ENCODE measurements at regions not wholly inside any gene's neighbourhood (a gene's known extent, or its start where the extent isn't known, plus 50 kb on each side); places are given as distances from the start of the nearest gene placed in this dataset.

- TF ChIP-seq CTCF (IDR thresholded peaks at IDR 0.05): no peak
These were observed 929.5 kb downstream of the KCNA4 start for GRCh38 chr11:29087200-29087812.

- TF ChIP-seq CTCF (IDR thresholded peaks at IDR 0.05): no peak
These were observed 941.1 kb downstream of the KCNA4 start for GRCh38 chr11:29075726-29076125.

GRCh38 chr11:29063630-29064361 lies 953.0 kb downstream of the KCNA4 start:
- no peak for TF ChIP-seq CTCF (IDR thresholded peaks at IDR 0.05)

- TF ChIP-seq CTCF (IDR thresholded peaks at IDR 0.05): no peak
These were observed 953.3 kb downstream of the METTL15 start for GRCh38 chr11:29061452-29061851.

- no peak for TF ChIP-seq CTCF (IDR thresholded peaks at IDR 0.05)
These were observed 943.7 kb downstream of the METTL15 start for GRCh38 chr11:29051935-29052334.

GRCh38 chr11:29040489-29040888 lies 932.3 kb downstream of the METTL15 start:
- TF ChIP-seq CTCF (IDR thresholded peaks at IDR 0.05): no peak

- no peak for TF ChIP-seq CTCF (IDR thresholded peaks at IDR 0.05)
These were observed 924.4 kb downstream of the METTL15 start for GRCh38 chr11:29032384-29033149.

Measured in LNCAP (cell line).